HL-60 (cell line): ENCODE measurements at regions not wholly inside any gene's neighbourhood (a gene's known extent, or its start where the extent isn't known, plus 50 kb on each side); places are given as distances from the start of the nearest gene placed in this dataset.

Experiments
- DNase-seq, 2 experiments: peaks; one replicate each; pipeline ENCODE4 v3.0.0-alpha.2; 2010 to 2020; ENCODE audit warnings: low read depth in 1 of 2, low spot score in 1 of 2
- H3K27ac ChIP-seq: fragments of 250-450 bp; sonication (Bioruptor Pico); replicated peaks from 2 replicates; pipeline ENCODE4 v1.5.1; 2020; ENCODE audit warnings: mild to moderate bottlenecking, moderate library complexity
- H3K27me3 ChIP-seq: fragments of 250-450 bp; sonication (Bioruptor Pico); 2 replicates; pipeline ENCODE4 v1.5.1; 2021; ENCODE audit warnings: mild to moderate bottlenecking, moderate library complexity; ENCODE audit not compliant: insufficient read depth, poor library complexity, severe bottlenecking
- H3K4me3 ChIP-seq: replicated peaks from 2 replicates; pipeline ENCODE4 v1.5.1; 2011; ENCODE audit warnings: mild to moderate bottlenecking, control low read depth, low read length; ENCODE audit not compliant: insufficient read depth
- CTCF ChIP-seq: IDR thresholded peaks from one replicate; pipeline ENCODE4 v1.5.1; 2011; ENCODE audit warnings: low read length, control low read depth, inconsistent platforms; ENCODE audit not compliant: insufficient read depth
- GABPA ChIP-seq: IDR thresholded peaks from 2 replicates; pipeline ENCODE4 v1.6.1; 2012; ENCODE audit warnings: low read depth
- POLR2AphosphoS5 ChIP-seq: IDR thresholded peaks from 2 replicates; pipeline ENCODE4 v1.6.1; 2012; ENCODE audit warnings: low read depth
- SPI1 ChIP-seq: IDR thresholded peaks from 2 replicates; pipeline ENCODE4 v1.6.1; 2012; ENCODE audit warnings: low read depth, mild to moderate bottlenecking, borderline replicate concordance
- TF ChIP-seq, protein P1 (sequence below): IDR thresholded peaks from 2 replicates; pipeline ENCODE4 v1.6.1; 2012; ENCODE audit warnings: low read depth; ENCODE audit not compliant: insufficient replicate concordance

DNA sequence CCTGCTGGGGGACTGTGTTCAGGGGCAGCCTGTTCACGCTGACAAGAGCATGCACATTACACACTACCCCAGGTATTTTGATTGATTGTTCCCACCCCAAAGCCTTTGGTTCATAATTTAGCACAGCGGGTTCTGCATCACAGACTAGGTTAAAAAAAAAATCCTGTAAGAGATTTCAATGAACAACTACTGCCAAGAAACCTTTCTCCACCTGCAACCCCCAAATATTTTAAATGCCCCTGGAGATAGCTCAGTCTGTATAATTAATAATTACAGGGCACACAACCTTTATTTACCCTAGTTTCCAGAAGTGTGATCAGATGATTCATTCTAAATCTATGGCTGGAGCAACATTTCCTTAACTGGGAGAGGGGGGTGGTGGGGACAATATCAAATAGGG lies 87.6 kb downstream of the NR2F2 start:
- H3K27me3 ChIP-seq: peaks cover 5% of the 10 kb centered on the region
- no peak for TF ChIP-seq GABPA
- no peak for TF ChIP-seq CTCF
- TF ChIP-seq SPI1: no peak
- TF ChIP-seq POLR2AphosphoS5: no peak
- TF ChIP-seq, protein P1, sequence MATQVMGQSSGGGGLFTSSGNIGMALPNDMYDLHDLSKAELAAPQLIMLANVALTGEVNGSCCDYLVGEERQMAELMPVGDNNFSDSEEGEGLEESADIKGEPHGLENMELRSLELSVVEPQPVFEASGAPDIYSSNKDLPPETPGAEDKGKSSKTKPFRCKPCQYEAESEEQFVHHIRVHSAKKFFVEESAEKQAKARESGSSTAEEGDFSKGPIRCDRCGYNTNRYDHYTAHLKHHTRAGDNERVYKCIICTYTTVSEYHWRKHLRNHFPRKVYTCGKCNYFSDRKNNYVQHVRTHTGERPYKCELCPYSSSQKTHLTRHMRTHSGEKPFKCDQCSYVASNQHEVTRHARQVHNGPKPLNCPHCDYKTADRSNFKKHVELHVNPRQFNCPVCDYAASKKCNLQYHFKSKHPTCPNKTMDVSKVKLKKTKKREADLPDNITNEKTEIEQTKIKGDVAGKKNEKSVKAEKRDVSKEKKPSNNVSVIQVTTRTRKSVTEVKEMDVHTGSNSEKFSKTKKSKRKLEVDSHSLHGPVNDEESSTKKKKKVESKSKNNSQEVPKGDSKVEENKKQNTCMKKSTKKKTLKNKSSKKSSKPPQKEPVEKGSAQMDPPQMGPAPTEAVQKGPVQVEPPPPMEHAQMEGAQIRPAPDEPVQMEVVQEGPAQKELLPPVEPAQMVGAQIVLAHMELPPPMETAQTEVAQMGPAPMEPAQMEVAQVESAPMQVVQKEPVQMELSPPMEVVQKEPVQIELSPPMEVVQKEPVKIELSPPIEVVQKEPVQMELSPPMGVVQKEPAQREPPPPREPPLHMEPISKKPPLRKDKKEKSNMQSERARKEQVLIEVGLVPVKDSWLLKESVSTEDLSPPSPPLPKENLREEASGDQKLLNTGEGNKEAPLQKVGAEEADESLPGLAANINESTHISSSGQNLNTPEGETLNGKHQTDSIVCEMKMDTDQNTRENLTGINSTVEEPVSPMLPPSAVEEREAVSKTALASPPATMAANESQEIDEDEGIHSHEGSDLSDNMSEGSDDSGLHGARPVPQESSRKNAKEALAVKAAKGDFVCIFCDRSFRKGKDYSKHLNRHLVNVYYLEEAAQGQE: no peak
- H3K27ac ChIP-seq: no peak overlapping the region
- H3K4me3 ChIP-seq: no peak overlapping the region
- DNase-seq: no peak

DNA sequence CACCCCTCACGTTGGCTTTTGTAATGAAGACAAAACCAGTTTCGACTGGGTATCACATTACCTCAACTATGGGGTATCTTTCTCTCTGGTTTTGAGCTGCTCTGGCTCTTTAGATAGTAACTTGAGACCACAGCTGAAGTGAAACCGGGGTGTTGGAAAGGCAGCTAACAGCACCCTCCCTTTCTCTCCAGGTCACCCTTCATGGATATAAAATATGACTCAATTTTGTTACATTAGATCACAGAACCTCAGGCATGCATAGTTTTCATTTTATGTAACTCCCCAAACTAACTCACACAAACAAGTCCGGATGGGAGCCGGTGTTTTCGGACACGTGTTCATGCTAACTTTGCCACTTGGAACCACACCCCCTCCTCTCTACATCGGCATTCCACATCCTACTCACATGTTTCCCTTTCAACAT lies 90.7 kb downstream of the NR2F2 start:
- Histone ChIP-seq H3K27me3 (peaks cover 4% of the 10 kb centered on the region), H3K4me3 (no peak overlapping the region), H3K27ac (no peak overlapping the region)
- DNase-seq: no peak
- TF ChIP-seq, protein P1: no peak
- no peak for TF ChIP-seq GABPA
- TF ChIP-seq SPI1: no peak
- TF ChIP-seq POLR2AphosphoS5: no peak
- TF ChIP-seq CTCF: no peak

GRCh38 chr15:96422125-96422524 lies 91.6 kb downstream of the NR2F2 start:
- H3K27me3 ChIP-seq: no peaks in the 10 kb centered on the region
- no peak for TF ChIP-seq GABPA
- TF ChIP-seq, protein P1: no peak
- TF ChIP-seq POLR2AphosphoS5: no peak
- no peak for TF ChIP-seq SPI1
- no peak for TF ChIP-seq CTCF
- DNase-seq: no peak
- no peak overlapping the region for H3K4me3 ChIP-seq
- H3K27ac ChIP-seq: no peak overlapping the region
